Right lobe of liver (tissue), 6 donors: ENCODE measurements at regions not wholly inside any gene's neighbourhood (a gene's known extent, or its start where the extent isn't known, plus 50 kb on each side); places are given as distances from the start of the nearest gene placed in this dataset.

Experiments used
- ATAC-seq, 4 donors: fragments of 200-7000 bp; cut with Tn5 transposase; one replicate each; pipeline ENCODE4 v1.9.1; 2020; ENCODE audit warnings: mild to moderate bottlenecking in 4 of 4, moderate library complexity in 4 of 4
- DNase-seq, 3 donors: peaks; one replicate each; pipeline ENCODE4 v3.0.0-alpha.2; 2020
- H3K27ac ChIP-seq, 3 donors: fragments of 200-600 bp; one replicate each; pipeline ENCODE4 v1.8.0; 2022
- H3K27me3 ChIP-seq, 2 donors: fragments of 200-600 bp; one replicate each; pipeline ENCODE4 v1.8.0; 2022
- H3K36me3 ChIP-seq, 4 donors: fragments of 200-600 bp; sonication (generic) in 1 of 4; one replicate each; pipeline versions ENCODE4 v1.5.1 to v1.8.0; 2017 to 2022; ENCODE audit warnings: control low read depth in 1 of 4
- H3K4me1 ChIP-seq, 4 donors: fragments of 200-600 bp; sonication (generic) in 1 of 4; one replicate each; pipeline versions ENCODE4 v1.5.1 to v1.8.0; 2017 to 2022; ENCODE audit warnings: control low read depth in 1 of 4
- H3K4me3 ChIP-seq, 3 donors: fragments of 200-600 bp; one replicate each; pipeline ENCODE4 v1.8.0; 2022
- H3K9me3 ChIP-seq, 4 donors: fragments of 200-600 bp; sonication (generic) in 1 of 4; one replicate each; pipeline versions ENCODE4 v1.5.1 to v1.8.0; 2017 to 2022; ENCODE audit warnings: control low read depth in 1 of 4
- CTCF ChIP-seq, 4 donors: fragments of 200-600 bp in 3 of 4; fragments of 450-650 bp in 1 of 4; IDR thresholded peaks; one replicate each; pipeline versions ENCODE4 v1.5.1 to v1.8.0; 2016 to 2022; ENCODE audit warnings: antibody characterized with exemption in 4 of 4, mild to moderate bottlenecking in 2 of 4
- POLR2A ChIP-seq: fragments of 450-650 bp; IDR thresholded peaks from one replicate; pipeline ENCODE4 v1.6.1; 2017; ENCODE audit warnings: antibody characterized with exemption, mild to moderate bottlenecking
- WGBS: methylation state at CpG from one replicate; pipeline ENCODE4 v1.1.6; 2018; ENCODE audit warnings: low coverage, low lambda C conversion rate; ENCODE audit not compliant: insufficient coverage; ENCODE audit errors: missing lambda C conversion rate; 5-methylcytosine and 5-hydroxymethylcytosine counted together
- intact Hi-C, 2 donors: fragments of 100-400 bp; cut with DNase I; formaldehyde crosslinking; loops; one replicate each; pipeline versions ENCODE4 v1.11.2 to v1.14.1; 2022
- donor health status: DM: no; HTN: yes; CAD: no.
- donor health status: DM: no; HTN: no; CAD: no.
- donor health status: DM: no; HTN: no; CAD: no.
- donor health status: DM: no; HTN: yes; CAD: no.
- donor health status: DM: no; HTN: yes; CAD: no.

- H3K9me3 ChIP-seq, result no peaks in the 10 kb centered on the region
- no peaks in the 10 kb centered on the region for H3K27me3 ChIP-seq
- no peak for ATAC-seq
- no peak for DNase-seq
- no peak for TF ChIP-seq POLR2A
- no peaks in the 10 kb centered on the region for H3K36me3 ChIP-seq
- H3K4me3 ChIP-seq, result no peak overlapping the region
- no peak overlapping the region for H3K27ac ChIP-seq
- H3K4me1 ChIP-seq, result peaks cover 0 to 36% (median 15%) of the 10 kb centered on the region in 4 donors
- intact Hi-C loops, result no loop called here
Observed at GRCh38 chr5:143505354-143505753, 101.9 kb upstream of the NR3C1 start.

- H3K4me1 ChIP-seq, result peaks cover 0 to 11% (median 4%) of the 10 kb centered on the region in 4 donors
- no peaks in the 10 kb centered on the region for H3K36me3 ChIP-seq
- ATAC-seq, result no peak
- no peak for DNase-seq
- WGBS, result 72% methylated on average over 6 of the region's 7 CpGs
- H3K27ac ChIP-seq, result no peak overlapping the region
- intact Hi-C loops, result no loop called here
- no peaks in the 10 kb centered on the region for H3K27me3 ChIP-seq
- no peaks in the 10 kb centered on the region for H3K9me3 ChIP-seq
- no peak overlapping the region for H3K4me3 ChIP-seq
- TF ChIP-seq CTCF (IDR thresholded peaks at IDR 0.05), result no peak
- TF ChIP-seq POLR2A, result no peak
Observed at GRCh38 chr5:143501310-143502044, 98.0 kb upstream of the NR3C1 start.

GRCh38 chr5:143499480-143500114 is 96.1 kb upstream of the NR3C1 start:
- Histone ChIP-seq H3K27me3 (no peaks in the 10 kb centered on the region), H3K27ac (no peak overlapping the region), H3K9me3 (no peaks in the 10 kb centered on the region), H3K4me3 (no peak overlapping the region), H3K4me1 (peaks cover 0 to 24% (median 8%) of the 10 kb centered on the region in 4 donors), H3K36me3 (no peaks in the 10 kb centered on the region)
- no peak for ATAC-seq
- DNase-seq, result no peak
- TF ChIP-seq POLR2A (no peak), CTCF (IDR thresholded peaks at IDR 0.05) (no peak)
- intact Hi-C loops, result loop anchor here in 1 of 2 donors (10.0 kb wide), 1 partner anchor 95 kb away; the partner anchor contains the start of gene NR3C1
- 51% methylated on average over 2 of the region's 2 CpGs for WGBS

GRCh38 chr5:143498821-143499220 is 95.3 kb upstream of the NR3C1 start:
- TF ChIP-seq POLR2A (no peak), CTCF (IDR thresholded peaks at IDR 0.05) (no peak)
- Histone ChIP-seq H3K36me3 (no peaks in the 10 kb centered on the region), H3K27ac (no peak overlapping the region), H3K27me3 (no peaks in the 10 kb centered on the region), H3K9me3 (no peaks in the 10 kb centered on the region), H3K4me3 (no peak overlapping the region), H3K4me1 (peaks cover 0 to 28% (median 11%) of the 10 kb centered on the region in 4 donors)
- DNase-seq (no peak), ATAC-seq (no peak)
- intact Hi-C loops, result loop anchor here in 1 of 2 donors (10.0 kb wide), 1 partner anchor 94 kb away; the partner anchor contains the start of gene NR3C1

- Histone ChIP-seq H3K27me3 (no peaks in the 10 kb centered on the region), H3K9me3 (no peaks in the 10 kb centered on the region), H3K4me3 (no peak overlapping the region), H3K36me3 (no peaks in the 10 kb centered on the region), H3K27ac (no peak overlapping the region), H3K4me1 (peaks cover 0 to 28% (median 11%) of the 10 kb centered on the region in 4 donors)
- ATAC-seq (no peak), DNase-seq (no peak)
- intact Hi-C loops, result loop anchor here in 1 of 2 donors (10.0 kb wide), 1 partner anchor 93 kb away; the partner anchor contains the start of gene NR3C1
- TF ChIP-seq POLR2A, result no peak
- no peak for TF ChIP-seq CTCF (IDR thresholded peaks at IDR 0.05)
Observed at GRCh38 chr5:143497749-143498148, 94.3 kb upstream of the NR3C1 start.
